ENCODE measurements at regions not wholly inside any gene's neighbourhood (a gene's known extent, or its start where the extent isn't known, plus 50 kb on each side); places are given as distances from the start of the nearest gene placed in this dataset.

DNA sequence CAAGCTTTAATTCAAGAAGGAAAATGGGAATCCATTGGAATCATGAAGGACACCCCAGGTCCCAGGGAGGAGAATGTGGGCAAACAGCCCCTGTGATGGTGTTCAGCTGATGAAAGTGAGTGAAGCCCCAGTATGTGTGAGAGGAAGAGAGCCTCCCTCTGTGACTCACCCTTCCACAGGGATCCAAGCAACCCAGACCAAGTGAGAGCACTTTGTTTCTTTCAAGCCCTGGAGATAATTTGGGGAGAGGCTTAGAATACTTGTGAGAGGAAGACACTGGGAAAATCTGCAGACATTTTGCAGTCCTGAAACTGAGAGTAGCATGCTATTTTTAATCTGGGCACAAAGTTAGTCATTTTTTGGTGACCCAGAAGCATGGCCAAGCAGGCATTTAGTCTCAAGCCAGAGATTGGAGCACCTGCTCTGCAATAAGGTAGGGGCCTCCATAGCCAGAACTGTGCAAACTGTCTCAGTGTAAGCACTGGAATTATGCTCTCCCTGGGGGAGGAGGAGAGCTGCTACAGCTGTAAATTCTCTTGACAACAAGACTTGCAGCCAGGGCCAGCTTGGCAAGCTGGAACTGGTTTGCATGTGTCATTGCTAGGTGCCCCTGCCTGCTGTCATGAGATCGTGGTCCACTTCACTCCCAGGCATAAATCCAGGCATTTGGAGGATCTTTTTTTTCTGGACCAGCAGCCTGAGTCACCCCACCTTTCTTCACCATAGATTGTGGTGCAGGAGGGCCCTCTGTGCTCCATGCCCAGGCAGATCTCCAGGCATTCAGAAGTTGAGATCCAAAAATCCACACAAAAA, 537.8 kb upstream of the DPPA4 start:
- TF ChIP-seq GATA3 (IDR thresholded peaks at IDR 0.05; ENCODE audit: low read depth, low read length) = no peak
- TF ChIP-seq GATA2 (IDR thresholded peaks at IDR 0.05; ENCODE audit: low read depth, low read length) = no peak

- TF ChIP-seq GATA2 (IDR thresholded peaks at IDR 0.05; ENCODE audit: low read depth, low read length) = no peak
These were observed 544.8 kb upstream of the DPPA4 start for GRCh38 chr3:109882144-109882543.

DNA sequence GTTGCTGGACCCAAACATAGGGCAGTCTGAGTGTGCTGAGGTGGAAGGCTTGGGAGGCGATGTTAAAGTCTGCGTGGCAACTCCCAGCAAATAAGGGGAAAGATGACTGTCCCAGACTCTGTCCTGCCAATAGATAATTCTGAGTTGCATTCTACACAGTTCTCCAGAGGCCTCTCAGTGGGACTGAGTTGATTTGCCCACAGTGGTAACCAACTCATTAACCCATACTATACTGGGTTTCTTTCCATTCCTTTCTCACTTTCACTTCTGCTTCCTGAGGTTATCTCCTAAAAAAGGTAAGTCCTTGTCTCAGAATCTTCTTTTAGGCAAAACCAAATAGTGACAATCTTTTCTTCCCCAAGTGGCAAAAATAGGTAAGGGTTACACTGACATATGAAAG, 549.9 kb upstream of the DPPA4 start:
- TF ChIP-seq GATA2 (IDR thresholded peaks at IDR 0.05; ENCODE audit: low read depth, low read length) (no peak), GATA3 (IDR thresholded peaks at IDR 0.05; ENCODE audit: low read depth, low read length) (no peak)

DNA sequence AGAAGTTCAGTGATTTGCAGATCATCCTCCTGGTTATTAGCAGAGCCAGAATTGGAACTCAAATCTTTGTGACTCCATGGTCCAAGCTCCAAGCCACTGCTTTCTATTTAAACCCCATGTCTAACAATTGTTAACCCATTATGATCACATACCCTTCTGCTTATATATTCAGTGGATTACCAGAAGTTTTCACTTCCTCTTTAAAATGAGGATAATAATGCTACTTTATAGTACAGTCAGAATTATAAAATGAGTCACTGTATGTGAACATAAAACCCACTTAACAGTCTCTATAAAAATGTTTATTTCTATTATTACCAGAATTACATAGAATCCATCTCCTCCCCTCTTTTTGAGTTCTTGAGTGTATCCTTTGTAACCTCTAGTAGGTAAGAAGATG, 550.7 kb upstream of the DPPA4 start:
- TF ChIP-seq GATA3 (IDR thresholded peaks at IDR 0.05; ENCODE audit: low read depth, low read length) (no peak), GATA2 (IDR thresholded peaks at IDR 0.05; ENCODE audit: low read depth, low read length) (no peak)

- no peak for TF ChIP-seq GATA3 (IDR thresholded peaks at IDR 0.05; ENCODE audit: low read depth, low read length)
- no peak for TF ChIP-seq GATA2 (IDR thresholded peaks at IDR 0.05; ENCODE audit: low read depth, low read length)
These were observed 560.4 kb upstream of the DPPA4 start for GRCh38 chr3:109897734-109898133.

DNA sequence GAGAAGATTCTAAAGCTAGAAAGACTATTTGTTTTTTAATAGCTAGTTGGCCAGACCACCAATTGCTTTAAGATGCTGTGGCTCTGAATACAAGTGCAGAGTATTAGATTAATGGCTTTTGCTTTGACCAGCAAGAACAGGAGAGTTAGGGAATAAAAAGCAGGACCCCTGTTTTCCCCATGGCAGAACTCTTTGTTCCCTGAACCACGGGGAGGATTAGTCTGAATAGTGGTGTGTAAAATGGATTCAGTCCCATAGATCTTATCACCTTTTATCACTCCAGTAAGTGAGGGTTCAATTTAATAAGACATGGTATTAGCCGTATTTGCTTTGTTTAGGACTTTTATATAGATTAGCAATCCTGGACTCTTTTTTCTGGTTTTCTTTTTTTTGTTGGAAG, 562.6 kb upstream of the DPPA4 start:
- no peak; the same call in 1 of the 2 replicates for TF ChIP-seq GATA2 (IDR thresholded peaks at IDR 0.05; ENCODE audit: low read depth, low read length)

DNA sequence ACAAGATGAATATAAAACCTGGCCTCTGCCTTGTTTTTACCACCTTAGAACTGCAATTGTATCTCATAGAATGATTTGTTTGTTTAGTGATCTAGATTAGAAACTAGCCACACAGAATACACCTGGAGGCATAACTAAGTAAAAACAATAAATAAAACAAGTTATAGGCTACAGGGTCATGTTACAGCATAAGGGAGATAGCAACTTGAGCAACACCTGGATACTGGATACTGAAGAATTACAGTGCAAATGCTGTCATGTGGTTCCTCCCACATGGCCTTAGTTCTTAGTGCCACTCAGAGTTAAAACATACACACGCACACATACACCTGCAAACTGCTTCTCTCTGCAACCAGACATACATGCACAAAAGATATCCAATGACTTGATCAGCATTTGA, 563.4 kb upstream of the DPPA4 start:
- TF ChIP-seq GATA2 (IDR thresholded peaks at IDR 0.05; ENCODE audit: low read depth, low read length) = no peak
- no peak for TF ChIP-seq GATA3 (IDR thresholded peaks at IDR 0.05; ENCODE audit: low read depth, low read length)

DNA sequence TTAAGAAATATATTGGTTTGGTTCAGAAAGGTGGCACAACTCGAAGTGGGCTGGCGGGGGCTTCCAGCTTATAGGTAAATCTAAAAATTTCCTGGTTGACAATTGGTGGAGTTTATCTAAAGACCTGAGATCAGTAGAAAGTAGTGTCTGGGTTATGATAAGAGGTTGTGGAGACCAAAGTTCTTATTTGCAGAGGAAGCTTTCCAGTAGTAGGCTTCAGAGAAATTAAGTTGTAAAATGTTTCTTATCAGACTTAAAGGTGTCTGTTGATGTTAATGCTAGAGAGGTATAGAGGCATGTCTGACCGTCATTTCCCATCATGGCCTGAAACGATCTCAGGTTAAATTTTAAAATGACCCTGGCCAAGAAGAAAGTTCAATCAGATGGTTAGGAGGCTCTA, 565.2 kb upstream of the DPPA4 start:
- TF ChIP-seq GATA3 (IDR thresholded peaks at IDR 0.05; ENCODE audit: low read depth, low read length) (no peak), GATA2 (IDR thresholded peaks at IDR 0.05; ENCODE audit: low read depth, low read length) (no peak)

GRCh38 chr3:109903100-109903499, 565.8 kb upstream of the DPPA4 start:
- TF ChIP-seq GATA2 (IDR thresholded peaks at IDR 0.05; ENCODE audit: low read depth, low read length) (no peak), GATA3 (IDR thresholded peaks at IDR 0.05; ENCODE audit: low read depth, low read length) (no peak)

- TF ChIP-seq GATA2 (IDR thresholded peaks at IDR 0.05; ENCODE audit: low read depth, low read length) = no peak
- TF ChIP-seq GATA3 (IDR thresholded peaks at IDR 0.05; ENCODE audit: low read depth, low read length) = no peak
These were observed 573.4 kb upstream of the DPPA4 start for GRCh38 chr3:109910772-109911171.

DNA sequence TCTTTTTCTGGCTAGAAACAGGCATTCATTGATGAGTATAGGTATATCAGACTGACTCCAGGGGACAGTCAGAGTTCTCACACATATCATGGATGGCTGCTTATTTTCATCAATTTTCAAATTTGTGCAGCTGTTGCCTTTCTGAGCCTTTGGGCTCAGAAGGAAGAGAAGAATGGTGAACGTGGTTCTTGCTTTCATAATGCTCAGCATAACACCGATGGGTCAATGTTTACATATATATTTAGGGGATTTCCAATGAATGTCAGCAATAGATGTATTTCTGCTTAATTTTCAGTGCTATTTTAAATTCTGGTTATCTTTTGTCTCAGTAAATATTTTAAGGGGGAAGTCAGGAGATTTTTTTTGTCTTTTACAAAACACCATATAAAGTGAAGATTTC, 581.4 kb upstream of the DPPA4 start:
- TF ChIP-seq GATA3 (IDR thresholded peaks at IDR 0.05; ENCODE audit: low read depth, low read length) (no peak), GATA2 (IDR thresholded peaks at IDR 0.05; ENCODE audit: low read depth, low read length) (no peak)

DNA sequence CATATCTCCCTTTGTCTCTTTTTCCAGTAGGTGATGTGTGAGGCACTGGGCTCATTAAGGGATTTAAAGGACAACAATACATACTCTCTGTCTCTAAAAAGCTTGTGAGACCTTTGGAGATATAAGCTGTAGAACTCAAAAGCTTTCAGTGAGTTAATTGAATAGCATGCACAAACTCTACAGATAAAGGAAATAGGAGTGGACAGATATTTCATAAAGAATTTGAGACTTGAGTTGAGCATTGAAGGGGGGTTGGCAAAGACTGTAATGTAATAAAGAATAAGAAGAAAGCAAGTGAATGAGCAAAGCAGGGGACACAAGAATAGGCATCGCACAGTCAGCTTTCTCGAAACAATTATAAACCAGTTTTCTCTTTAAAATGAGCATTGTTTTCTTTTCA, 583.4 kb upstream of the DPPA4 start:
- TF ChIP-seq GATA2 (IDR thresholded peaks at IDR 0.05; ENCODE audit: low read depth, low read length) (no peak), GATA3 (IDR thresholded peaks at IDR 0.05; ENCODE audit: low read depth, low read length) (no peak)

GRCh38 chr3:109921509-109921908, 584.2 kb upstream of the DPPA4 start:
- TF ChIP-seq GATA3 (IDR thresholded peaks at IDR 0.05; ENCODE audit: low read depth, low read length) (no peak), GATA2 (IDR thresholded peaks at IDR 0.05; ENCODE audit: low read depth, low read length) (no peak)

DNA sequence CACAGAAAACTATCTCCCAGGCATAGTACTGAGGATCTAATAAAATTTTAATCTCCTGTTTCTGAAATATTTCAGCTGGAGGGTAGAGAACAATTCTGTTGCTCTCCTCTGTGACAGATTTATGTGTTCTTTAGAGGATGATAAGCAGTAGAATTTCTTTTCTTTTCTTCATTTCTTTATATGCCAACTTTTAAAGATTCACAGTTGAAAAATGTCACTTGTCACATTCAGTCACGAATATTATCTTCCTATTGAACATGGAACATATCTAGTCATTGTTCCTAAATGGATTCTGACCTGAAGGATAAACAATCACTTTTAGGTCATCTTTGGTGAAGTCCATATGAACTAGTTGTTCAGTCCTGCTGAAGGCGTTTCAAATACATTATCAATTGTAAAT, 585.5 kb upstream of the DPPA4 start:
- TF ChIP-seq GATA3 (IDR thresholded peaks at IDR 0.05; ENCODE audit: low read depth, low read length) (no peak), GATA2 (IDR thresholded peaks at IDR 0.05; ENCODE audit: low read depth, low read length) (no peak)

GRCh38 chr3:109923431-109923830, 586.1 kb upstream of the DPPA4 start:
- TF ChIP-seq GATA2 (IDR thresholded peaks at IDR 0.05; ENCODE audit: low read depth, low read length) = no peak
- no peak for TF ChIP-seq GATA3 (IDR thresholded peaks at IDR 0.05; ENCODE audit: low read depth, low read length)

- TF ChIP-seq GATA2 (IDR thresholded peaks at IDR 0.05; ENCODE audit: low read depth, low read length) (no peak), GATA3 (IDR thresholded peaks at IDR 0.05; ENCODE audit: low read depth, low read length) (no peak)
These were observed 586.9 kb upstream of the DPPA4 start for GRCh38 chr3:109924196-109924595.

Measured in SH-SY5Y (cell line).